ENCODE measurements at regions not wholly inside any gene's neighbourhood (a gene's known extent, or its start where the extent isn't known, plus 50 kb on each side); places are given as distances from the start of the nearest gene placed in this dataset.

GRCh38 chr5:57627661-57628060 is 145.1 kb upstream of the ACTBL2 start:
- in situ Hi-C loops (cut with MboI; ENCODE audit: low sequenced_read_pairs in 4 of 4) (no loop called here), intact Hi-C loops (cut with DNase I; ENCODE audit: low total_unique reads) (no loop called here)
- no peak overlapping the region for H3K27ac ChIP-seq
- ATAC-seq = no peak
- no peaks in the 10 kb centered on the region for H3K9me3 ChIP-seq
- no peak for DNase-seq
- no peak overlapping the region for H3K4me3 ChIP-seq
- TF ChIP-seq CTCF (IDR thresholded peaks at IDR 0.05 in 4 of 5, conservative IDR thresholded peaks at IDR 0.05 in 1 of 5) (no peak), POLR2A (IDR thresholded peaks at IDR 0.05) (no peak)
- no peaks in the 10 kb centered on the region for H3K36me3 ChIP-seq
- H3K27me3 ChIP-seq = no peaks in the 10 kb centered on the region
- H3K4me1 ChIP-seq = peaks cover 8 to 10% of the 10 kb centered on the region in 2 donors

GRCh38 chr5:57626703-57627102 is 144.1 kb upstream of the ACTBL2 start:
- intact Hi-C loops (cut with DNase I; ENCODE audit: low total_unique reads) (no loop called here), in situ Hi-C loops (cut with MboI; ENCODE audit: low sequenced_read_pairs in 4 of 4) (no loop called here)
- TF ChIP-seq CTCF (IDR thresholded peaks at IDR 0.05 in 4 of 5, conservative IDR thresholded peaks at IDR 0.05 in 1 of 5) (no peak), POLR2A (IDR thresholded peaks at IDR 0.05) (no peak)
- Histone ChIP-seq H3K27me3 (no peaks in the 10 kb centered on the region), H3K4me3 (no peak overlapping the region), H3K9me3 (no peaks in the 10 kb centered on the region), H3K4me1 (peaks cover 8 to 10% of the 10 kb centered on the region in 2 donors), H3K27ac (no peak overlapping the region), H3K36me3 (no peaks in the 10 kb centered on the region)
- ATAC-seq (no peak), DNase-seq (no peak)

DNA sequence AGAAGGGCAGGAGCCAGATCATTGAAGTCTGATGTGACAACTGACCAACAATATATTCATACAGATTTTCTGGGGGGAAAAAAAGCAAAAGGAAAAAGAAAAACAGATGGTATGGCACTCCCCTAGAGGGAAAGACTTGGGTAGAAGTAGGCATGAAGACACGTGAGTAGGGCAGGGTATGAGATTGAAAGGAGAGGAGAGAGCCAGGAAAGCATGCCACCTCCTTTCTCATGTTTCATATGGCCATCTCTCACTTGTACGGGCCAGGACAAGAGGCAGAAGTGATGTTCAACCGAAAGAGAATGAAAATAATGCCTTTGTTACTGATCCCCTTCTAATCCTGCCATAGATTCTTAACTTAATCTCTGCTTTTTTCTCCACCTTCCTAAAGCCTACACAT is 139.0 kb upstream of the ACTBL2 start:
- ATAC-seq = peak; percentile 62 to 86
- no peak for DNase-seq
- intact Hi-C loops (cut with DNase I; ENCODE audit: low total_unique reads) = no loop called here
- H3K4me3 ChIP-seq = no peak overlapping the region
- H3K36me3 ChIP-seq = no peaks in the 10 kb centered on the region
- H3K27ac ChIP-seq = no peak overlapping the region
- H3K27me3 ChIP-seq = no peaks in the 10 kb centered on the region
- no peaks in the 10 kb centered on the region for H3K9me3 ChIP-seq
- TF ChIP-seq POLR2A (IDR thresholded peaks at IDR 0.05) (no peak), CTCF (IDR thresholded peaks at IDR 0.05 in 4 of 5, conservative IDR thresholded peaks at IDR 0.05 in 1 of 5) (no peak)
- H3K4me1 ChIP-seq = peaks cover 5 to 6% of the 10 kb centered on the region in 2 donors
- in situ Hi-C loops (cut with MboI; ENCODE audit: low sequenced_read_pairs in 4 of 4) = no loop called here

- in situ Hi-C loops (cut with MboI; ENCODE audit: low sequenced_read_pairs in 4 of 4) (no loop called here), intact Hi-C loops (cut with DNase I; ENCODE audit: low total_unique reads) (no loop called here)
- TF ChIP-seq CTCF (IDR thresholded peaks at IDR 0.05 in 4 of 5, conservative IDR thresholded peaks at IDR 0.05 in 1 of 5) (no peak), POLR2A (IDR thresholded peaks at IDR 0.05) (no peak)
- no peak overlapping the region for H3K4me3 ChIP-seq
- H3K9me3 ChIP-seq = no peaks in the 10 kb centered on the region
- H3K36me3 ChIP-seq = no peaks in the 10 kb centered on the region
- no peaks in the 10 kb centered on the region for H3K4me1 ChIP-seq
- no peak overlapping the region for H3K27ac ChIP-seq
- no peaks in the 10 kb centered on the region for H3K27me3 ChIP-seq
- no peak for DNase-seq
- no peak for ATAC-seq
Observed at GRCh38 chr5:57618767-57619381, 136.3 kb upstream of the ACTBL2 start.

DNA sequence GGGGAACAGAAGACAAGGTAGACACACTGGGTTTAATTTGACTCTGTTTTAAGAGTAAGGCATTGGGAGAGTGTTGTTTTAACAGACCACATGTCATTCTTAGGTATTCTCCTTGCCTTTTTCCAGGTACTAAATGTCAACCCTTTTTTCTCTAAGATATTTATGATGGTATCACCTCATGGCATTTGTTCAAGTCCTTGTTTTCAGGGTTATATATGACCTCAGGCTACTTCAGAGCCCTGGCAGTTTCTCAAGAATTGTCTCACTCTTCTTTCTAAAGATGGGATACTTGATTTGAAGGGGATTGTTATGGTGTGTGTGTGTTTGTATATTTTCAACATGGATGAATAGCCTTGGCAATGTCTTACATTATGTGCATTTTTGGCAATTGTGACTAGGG is 131.1 kb upstream of the ACTBL2 start:
- Histone ChIP-seq H3K4me1 (no peaks in the 10 kb centered on the region), H3K36me3 (no peaks in the 10 kb centered on the region), H3K27ac (no peak overlapping the region), H3K27me3 (no peaks in the 10 kb centered on the region), H3K9me3 (no peaks in the 10 kb centered on the region), H3K4me3 (no peak overlapping the region)
- TF ChIP-seq CTCF (IDR thresholded peaks at IDR 0.05 in 4 of 5, conservative IDR thresholded peaks at IDR 0.05 in 1 of 5) (no peak), POLR2A (IDR thresholded peaks at IDR 0.05) (no peak)
- in situ Hi-C loops (cut with MboI; ENCODE audit: low sequenced_read_pairs in 4 of 4) (no loop called here), intact Hi-C loops (cut with DNase I; ENCODE audit: low total_unique reads) (no loop called here)
- no peak for DNase-seq
- ATAC-seq = no peak
